Upper lobe of right lung (tissue), 1 donor: ENCODE measurements at regions not wholly inside any gene's neighbourhood (a gene's known extent, or its start where the extent isn't known, plus 50 kb on each side); places are given as distances from the start of the nearest gene placed in this dataset.

Experiments used
- ATAC-seq: fragments of 200-7000 bp; cut with Tn5 transposase; one replicate; pipeline ENCODE4 v1.9.1; 2020; ENCODE audit warnings: mild to moderate bottlenecking, moderate library complexity
- DNase-seq: peaks from one replicate; pipeline ENCODE4 v3.0.0-alpha.2; 2020
- H3K27ac ChIP-seq: fragments of 200-600 bp; one replicate; pipeline ENCODE4 v1.8.0; 2022
- H3K27me3 ChIP-seq: fragments of 200-600 bp; one replicate; pipeline ENCODE4 v1.8.0; 2022; ENCODE audit warnings: mild to moderate bottlenecking
- H3K36me3 ChIP-seq: fragments of 200-600 bp; one replicate; pipeline ENCODE4 v1.8.0; 2022
- H3K4me1 ChIP-seq: fragments of 200-600 bp; one replicate; pipeline ENCODE4 v1.8.0; 2022
- H3K4me3 ChIP-seq: fragments of 200-600 bp; one replicate; pipeline ENCODE4 v1.8.0; 2022; ENCODE audit warnings: mild to moderate bottlenecking
- H3K9me3 ChIP-seq: fragments of 200-600 bp; one replicate; pipeline ENCODE4 v1.8.0; 2022
- intact Hi-C: fragments of 100-400 bp; cut with DNase I; formaldehyde crosslinking; loops from one replicate; pipeline ENCODE4 v1.11.0; 2022
- TF ChIP-seq, protein P1 (sequence below): fragments of 200-600 bp; IDR thresholded peaks from one replicate; pipeline ENCODE4 v1.8.0; 2022; ENCODE audit warnings: antibody characterized with exemption
- donor health status: DM: no; HTN: yes; CAD: no; lungs with severe emphysema.

GRCh38 chr4:120508036-120508435 lies 414.5 kb downstream of the PRDM5 start:
- no peaks in the 10 kb centered on the region for H3K9me3 ChIP-seq
- DNase-seq = no peak
- no peak for ATAC-seq
- no peaks in the 10 kb centered on the region for H3K4me1 ChIP-seq
- TF ChIP-seq, protein P1, sequence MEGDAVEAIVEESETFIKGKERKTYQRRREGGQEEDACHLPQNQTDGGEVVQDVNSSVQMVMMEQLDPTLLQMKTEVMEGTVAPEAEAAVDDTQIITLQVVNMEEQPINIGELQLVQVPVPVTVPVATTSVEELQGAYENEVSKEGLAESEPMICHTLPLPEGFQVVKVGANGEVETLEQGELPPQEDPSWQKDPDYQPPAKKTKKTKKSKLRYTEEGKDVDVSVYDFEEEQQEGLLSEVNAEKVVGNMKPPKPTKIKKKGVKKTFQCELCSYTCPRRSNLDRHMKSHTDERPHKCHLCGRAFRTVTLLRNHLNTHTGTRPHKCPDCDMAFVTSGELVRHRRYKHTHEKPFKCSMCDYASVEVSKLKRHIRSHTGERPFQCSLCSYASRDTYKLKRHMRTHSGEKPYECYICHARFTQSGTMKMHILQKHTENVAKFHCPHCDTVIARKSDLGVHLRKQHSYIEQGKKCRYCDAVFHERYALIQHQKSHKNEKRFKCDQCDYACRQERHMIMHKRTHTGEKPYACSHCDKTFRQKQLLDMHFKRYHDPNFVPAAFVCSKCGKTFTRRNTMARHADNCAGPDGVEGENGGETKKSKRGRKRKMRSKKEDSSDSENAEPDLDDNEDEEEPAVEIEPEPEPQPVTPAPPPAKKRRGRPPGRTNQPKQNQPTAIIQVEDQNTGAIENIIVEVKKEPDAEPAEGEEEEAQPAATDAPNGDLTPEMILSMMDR = no peak
- no peaks in the 10 kb centered on the region for H3K36me3 ChIP-seq
- H3K4me3 ChIP-seq = no peak overlapping the region
- no peaks in the 10 kb centered on the region for H3K27me3 ChIP-seq
- intact Hi-C loops = no loop called here
- no peak overlapping the region for H3K27ac ChIP-seq

DNA sequence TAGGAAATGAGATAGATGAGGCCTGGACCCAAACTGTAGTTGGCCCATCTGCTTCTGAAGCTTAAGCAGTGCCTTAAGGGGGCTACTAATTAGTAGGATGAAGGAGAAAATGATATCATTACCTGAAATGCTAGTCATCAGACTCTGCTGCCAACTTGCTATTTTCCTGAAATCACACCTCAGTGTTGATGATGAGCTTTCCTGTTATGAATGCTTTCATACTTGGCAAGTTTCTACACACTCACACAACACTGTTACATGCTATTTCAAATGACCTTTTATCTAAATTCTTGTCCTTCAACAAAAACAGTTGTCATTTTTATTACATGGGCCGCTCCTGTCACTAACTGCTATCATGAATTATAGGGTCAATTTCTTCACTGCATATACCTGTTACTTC lies 416.0 kb downstream of the PRDM5 start:
- Histone ChIP-seq H3K27ac (no peak overlapping the region), H3K4me1 (no peaks in the 10 kb centered on the region), H3K27me3 (no peaks in the 10 kb centered on the region), H3K4me3 (no peak overlapping the region), H3K36me3 (no peaks in the 10 kb centered on the region), H3K9me3 (no peaks in the 10 kb centered on the region)
- intact Hi-C loops = no loop called here
- no peak for DNase-seq
- TF ChIP-seq, protein P1 = no peak
- no peak for ATAC-seq

DNA sequence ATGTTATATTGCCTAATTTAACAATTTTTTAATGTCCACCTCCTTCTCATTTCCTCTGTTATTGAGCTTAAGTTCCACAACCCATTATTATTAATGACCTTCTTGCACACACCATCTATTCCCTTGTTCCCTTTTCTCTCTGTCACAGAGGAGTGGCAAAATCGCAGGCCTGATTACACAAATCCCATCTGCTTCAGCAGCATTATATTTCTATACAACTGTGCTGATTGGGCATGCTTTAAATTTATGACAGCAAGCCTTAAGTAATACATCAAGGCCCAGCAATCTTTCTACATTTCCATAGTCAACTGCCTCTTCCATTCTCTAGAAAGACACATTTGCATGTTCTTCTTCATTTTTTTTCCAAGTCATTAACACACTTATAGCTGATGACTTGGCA lies 423.8 kb downstream of the PRDM5 start:
- Histone ChIP-seq H3K4me3 (no peak overlapping the region), H3K27me3 (no peaks in the 10 kb centered on the region), H3K27ac (no peak overlapping the region), H3K4me1 (no peaks in the 10 kb centered on the region), H3K36me3 (no peaks in the 10 kb centered on the region), H3K9me3 (no peaks in the 10 kb centered on the region)
- TF ChIP-seq, protein P1 = no peak
- intact Hi-C loops = no loop called here
- ATAC-seq (no peak), DNase-seq (no peak)

DNA sequence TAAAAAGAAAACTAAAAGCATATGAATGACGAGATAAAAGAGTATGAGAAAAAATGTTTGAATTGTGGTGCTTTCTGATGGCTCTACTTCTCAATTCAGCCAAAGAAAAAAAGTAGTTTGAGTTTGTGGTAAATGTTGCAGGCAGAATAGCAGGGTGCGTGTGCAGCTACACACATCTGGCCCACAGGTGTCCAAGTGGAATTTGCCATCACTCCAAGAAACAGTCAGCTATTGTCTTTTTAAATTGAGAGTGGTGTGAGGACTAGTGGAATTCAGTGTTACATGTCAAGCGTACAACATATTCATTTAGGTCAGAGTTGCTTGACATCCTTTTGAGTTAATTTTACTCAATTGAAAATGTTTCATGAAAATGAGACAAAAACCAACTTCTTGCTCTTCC lies 424.8 kb upstream of the MAD2L1 start:
- DNase-seq (no peak), ATAC-seq (no peak)
- no peak overlapping the region for H3K27ac ChIP-seq
- H3K27me3 ChIP-seq = no peaks in the 10 kb centered on the region
- no peak overlapping the region for H3K4me3 ChIP-seq
- H3K36me3 ChIP-seq = no peaks in the 10 kb centered on the region
- intact Hi-C loops = no loop called here
- H3K9me3 ChIP-seq = no peaks in the 10 kb centered on the region
- no peaks in the 10 kb centered on the region for H3K4me1 ChIP-seq
- TF ChIP-seq, protein P1 = no peak

- Histone ChIP-seq H3K27ac (no peak overlapping the region), H3K4me3 (no peak overlapping the region), H3K27me3 (no peaks in the 10 kb centered on the region), H3K9me3 (no peaks in the 10 kb centered on the region), H3K36me3 (no peaks in the 10 kb centered on the region), H3K4me1 (no peaks in the 10 kb centered on the region)
- intact Hi-C loops = no loop called here
- no peak for DNase-seq
- TF ChIP-seq, protein P1 = no peak
- ATAC-seq = no peak
Measured at GRCh38 chr4:120481756-120482155, 415.1 kb upstream of the MAD2L1 start.

GRCh38 chr4:120472447-120473131 lies 405.9 kb upstream of the MAD2L1 start:
- DNase-seq = no peak
- no peak overlapping the region for H3K4me3 ChIP-seq
- no peaks in the 10 kb centered on the region for H3K36me3 ChIP-seq
- H3K4me1 ChIP-seq = no peaks in the 10 kb centered on the region
- no peak overlapping the region for H3K27ac ChIP-seq
- no peaks in the 10 kb centered on the region for H3K27me3 ChIP-seq
- no peaks in the 10 kb centered on the region for H3K9me3 ChIP-seq
- ATAC-seq = no peak
- intact Hi-C loops = no loop called here
- TF ChIP-seq, protein P1 = no peak
